ENCODE measurements at regions not wholly inside any gene's neighbourhood (a gene's known extent, or its start where the extent isn't known, plus 50 kb on each side); places are given as distances from the start of the nearest gene placed in this dataset.

DNA sequence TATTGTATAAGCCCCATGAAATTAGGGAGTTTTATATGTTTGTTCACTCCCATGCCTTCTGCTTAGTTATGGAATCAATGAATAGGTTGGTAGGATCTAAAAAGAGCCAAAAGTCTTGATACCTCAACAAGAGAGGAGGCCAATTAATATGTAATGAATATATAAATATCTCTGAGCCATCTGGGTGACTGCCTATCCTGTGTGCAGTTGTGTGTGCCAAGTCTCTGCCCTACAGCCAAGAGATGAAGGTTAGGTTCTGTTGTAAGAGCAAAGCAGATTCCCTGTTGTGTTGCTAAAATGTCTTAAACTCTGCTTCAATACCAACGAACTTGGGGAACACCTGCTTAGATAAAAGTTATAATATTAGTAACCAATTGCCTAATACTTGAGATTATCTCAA is 61.8 kb upstream of the GORAB start:
- DNase-seq, result no peak

DNA sequence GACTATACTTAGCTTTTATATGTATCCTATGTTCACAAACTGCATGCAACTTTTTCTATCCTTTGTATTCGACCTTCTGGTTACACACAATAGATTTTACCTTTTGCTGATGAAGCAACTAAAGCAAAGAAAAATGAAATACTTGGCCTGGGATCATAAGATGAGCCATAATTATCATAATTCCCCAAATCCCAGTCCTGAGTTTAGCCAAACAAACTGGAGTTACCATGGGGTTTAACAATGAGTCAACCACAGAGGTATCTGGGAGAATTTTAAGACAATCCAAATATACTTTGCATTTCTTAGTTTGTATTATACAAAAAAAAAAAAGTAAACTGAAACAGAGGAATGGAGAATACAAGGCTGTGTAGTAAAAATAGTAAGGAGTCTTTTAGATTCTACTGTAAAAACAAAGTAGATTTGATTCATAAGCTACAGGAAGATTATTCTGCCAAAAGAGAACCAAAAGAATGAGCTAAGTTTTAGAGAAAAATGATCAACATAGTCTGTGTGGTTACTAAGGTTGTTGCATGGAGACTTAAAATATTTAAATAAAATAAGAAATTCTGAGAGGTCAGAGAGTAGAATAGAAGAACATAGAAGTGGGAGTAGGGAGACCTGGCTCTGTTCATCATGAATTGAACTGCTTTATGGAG is 60.4 kb upstream of the GORAB start:
- no peak for DNase-seq

DNA sequence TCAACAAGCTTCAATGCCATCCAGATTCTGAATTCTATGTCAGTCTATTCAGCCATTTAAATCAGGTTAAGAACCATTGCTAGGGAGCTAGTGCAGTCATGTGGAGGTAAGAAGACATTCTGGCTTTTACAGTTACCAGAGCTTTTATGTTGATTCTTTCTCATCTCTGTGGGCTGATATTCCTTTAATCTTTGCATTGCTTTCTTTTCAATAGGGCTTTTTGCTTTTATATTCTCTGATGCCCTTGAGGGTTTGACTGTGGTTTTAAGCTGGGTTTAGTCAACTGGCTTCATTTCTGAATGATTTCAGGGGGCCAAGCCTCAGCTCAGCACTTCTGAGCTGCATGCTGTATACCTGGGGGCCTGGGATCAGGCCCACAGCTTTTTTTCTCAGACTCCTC is 51.0 kb upstream of the GORAB start:
- no peak for DNase-seq

All from hematopoietic multipotent progenitor cell treated with erythropoietin and hydrocortisone succinate and interleukin-3 and kit ligand, for 4 days (in vitro differentiated cells).